SK-N-MC (cell line): ENCODE measurements at regions not wholly inside any gene's neighbourhood (a gene's known extent, or its start where the extent isn't known, plus 50 kb on each side); places are given as distances from the start of the nearest gene placed in this dataset.

Source experiments
- FOXP2 ChIP-seq: optimal IDR thresholded peaks from 2 replicates; pipeline ENCODE3; 2011; ENCODE audit warnings: mild to moderate bottlenecking, moderate library complexity; ENCODE audit not compliant: insufficient read depth; ENCODE audit errors: extremely low read length, control extremely low read depth
- POLR2AphosphoS5 ChIP-seq: IDR thresholded peaks from 2 replicates; pipeline ENCODE4 v1.6.1; 2012; ENCODE audit warnings: mild to moderate bottlenecking, low read depth, low read length, borderline replicate concordance

DNA sequence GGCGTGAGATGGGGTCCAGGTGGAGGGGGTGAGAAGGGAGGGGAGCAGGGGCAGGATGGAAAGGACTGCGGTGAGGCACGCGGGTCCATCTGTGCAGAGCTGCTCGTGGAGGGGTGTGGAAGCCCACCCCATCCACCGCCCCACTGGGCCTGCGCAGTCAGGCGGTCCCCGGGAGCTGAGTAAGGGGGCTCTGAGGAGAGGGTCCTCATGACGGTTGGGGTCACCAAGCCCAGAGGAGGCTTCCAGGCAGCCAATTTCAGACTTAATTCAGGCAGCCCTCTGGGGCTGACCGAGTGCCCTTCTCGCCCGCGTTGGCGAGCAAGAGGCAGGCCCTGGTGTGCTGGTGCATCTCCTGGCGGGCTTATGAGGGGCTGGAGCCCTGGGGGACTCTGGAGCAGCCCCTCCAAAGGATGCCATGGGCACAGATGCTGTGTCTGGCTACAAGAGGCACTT, 115.5 kb downstream of the KIF26A start:
- TF ChIP-seq POLR2AphosphoS5: no peak
- no peak for TF ChIP-seq FOXP2
